Non-pigmented ciliary epithelial cell (primary cell): ENCODE measurements at regions not wholly inside any gene's neighbourhood (a gene's known extent, or its start where the extent isn't known, plus 50 kb on each side); places are given as distances from the start of the nearest gene placed in this dataset.

Experiments used
- DNase-seq: peaks from one replicate; pipeline ENCODE4 v3.0.0-alpha.2; 2010; ENCODE audit warnings: low read depth

- no peak for DNase-seq
These were observed 324.6 kb downstream of the CAAP1 start for GRCh38 chr9:26567976-26568375.

DNA sequence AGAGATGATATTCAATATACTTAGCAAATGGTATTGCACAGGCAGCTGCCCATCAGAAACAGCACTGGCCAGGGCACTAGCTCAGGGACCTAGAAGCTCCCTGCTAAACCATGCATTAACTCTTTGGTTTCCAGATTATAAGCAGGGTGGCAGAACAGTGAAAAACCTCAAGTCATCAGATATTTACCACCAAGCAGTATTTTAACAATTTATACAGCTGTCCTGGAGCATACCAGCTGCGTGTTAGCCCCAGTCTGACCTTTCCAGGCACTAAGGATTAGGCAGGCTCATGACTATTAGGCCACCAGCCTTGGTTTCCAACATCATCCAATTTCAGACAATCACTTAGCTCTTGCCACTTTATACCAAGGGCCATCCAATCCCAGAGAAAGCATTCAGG, 326.5 kb downstream of the CAAP1 start:
- no peak for DNase-seq

- no peak for DNase-seq
These were observed 327.5 kb downstream of the CAAP1 start for GRCh38 chr9:26565118-26565517.

GRCh38 chr9:26562338-26562737, 330.3 kb downstream of the CAAP1 start:
- DNase-seq = no peak

- DNase-seq = no peak
These were observed 330.7 kb downstream of the CAAP1 start for GRCh38 chr9:26561928-26562327.

DNA sequence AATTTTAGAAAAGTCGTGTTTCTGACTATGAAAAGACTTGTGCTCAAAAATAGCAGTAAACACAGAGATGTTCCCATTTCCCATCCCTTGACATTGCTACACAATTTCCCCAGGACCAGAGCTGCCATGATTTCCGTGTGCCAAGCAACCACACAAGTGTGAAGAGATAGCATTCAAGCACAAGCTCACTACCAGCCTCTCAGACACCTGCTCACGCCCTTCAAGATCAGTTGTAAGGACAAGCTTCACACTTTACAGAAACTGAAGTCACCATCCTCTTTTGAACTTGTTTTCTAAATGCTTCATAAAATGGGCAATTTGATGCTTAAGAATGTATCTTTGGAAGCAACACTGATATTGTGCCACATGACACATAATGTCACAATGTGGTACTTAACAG, 333.1 kb downstream of the CAAP1 start:
- DNase-seq = no peak

- DNase-seq = no peak
These were observed 340.6 kb downstream of the CAAP1 start for GRCh38 chr9:26551971-26552370.

DNA sequence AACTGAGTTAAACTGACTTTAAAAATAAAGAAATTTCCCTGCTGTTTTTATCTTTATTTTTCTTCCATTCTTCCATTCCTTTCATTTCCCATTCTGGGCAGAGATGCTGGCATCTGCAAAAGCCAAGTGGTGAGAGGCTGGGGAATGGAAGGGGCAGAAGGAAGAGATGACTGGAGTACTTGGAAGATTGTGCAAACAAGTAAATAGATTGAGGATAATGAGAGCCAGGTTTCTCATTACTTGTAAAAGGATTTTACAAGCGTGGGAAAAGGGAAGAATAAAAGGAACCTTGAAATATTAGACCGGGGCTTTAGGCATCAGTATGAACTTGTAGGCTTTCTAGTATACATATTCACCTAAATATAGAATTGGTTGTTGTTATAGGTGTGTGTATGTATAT, 341.2 kb downstream of the CAAP1 start:
- no peak for DNase-seq

DNA sequence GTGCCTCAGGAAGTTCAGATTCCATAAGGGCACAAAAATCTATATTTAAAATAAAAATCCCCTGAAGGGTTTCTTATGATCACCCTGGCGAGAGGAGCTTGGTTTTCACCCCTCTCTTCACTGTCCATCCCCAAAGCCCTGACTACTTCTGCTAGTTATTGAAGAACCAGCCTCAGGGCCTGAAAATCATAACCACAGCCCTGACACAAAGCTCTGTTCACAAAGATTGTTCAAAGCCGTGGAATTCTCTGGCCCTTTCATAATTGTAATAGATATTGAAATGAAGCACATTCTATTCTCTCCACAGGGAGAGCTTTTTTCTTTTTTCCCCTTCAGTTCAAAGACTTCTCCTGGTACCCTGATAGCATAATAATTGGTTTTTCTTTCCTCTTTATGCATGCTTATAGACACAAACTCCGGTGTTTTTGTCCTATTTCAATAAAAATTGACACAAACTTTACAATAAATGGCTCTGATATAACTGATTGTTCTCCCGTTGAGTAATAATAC, 343.8 kb downstream of the CAAP1 start:
- no peak for DNase-seq

GRCh38 chr9:26539867-26540493, 352.6 kb downstream of the CAAP1 start:
- DNase-seq = no peak

GRCh38 chr9:26537211-26537610, 355.4 kb downstream of the CAAP1 start:
- no peak for DNase-seq

DNA sequence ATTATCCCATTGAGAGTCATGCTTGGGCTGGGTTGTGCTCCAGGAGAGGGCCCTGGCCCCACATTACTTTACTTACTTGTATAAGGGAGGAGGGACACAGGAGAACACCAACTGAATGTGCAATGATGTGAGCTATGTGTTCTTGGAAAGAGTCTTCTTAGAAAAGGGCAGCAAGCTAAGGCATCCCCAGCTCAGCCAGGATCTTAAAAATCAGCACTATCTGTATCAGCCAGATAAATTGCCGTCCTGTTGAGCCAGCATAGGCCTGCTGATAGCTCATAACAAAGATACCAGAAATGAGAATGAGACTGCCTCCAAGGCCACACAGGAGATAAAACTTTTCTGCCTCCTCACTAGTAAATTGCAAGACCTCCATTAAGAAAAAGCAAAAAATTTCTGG, 357.5 kb downstream of the CAAP1 start:
- DNase-seq = no peak

DNA sequence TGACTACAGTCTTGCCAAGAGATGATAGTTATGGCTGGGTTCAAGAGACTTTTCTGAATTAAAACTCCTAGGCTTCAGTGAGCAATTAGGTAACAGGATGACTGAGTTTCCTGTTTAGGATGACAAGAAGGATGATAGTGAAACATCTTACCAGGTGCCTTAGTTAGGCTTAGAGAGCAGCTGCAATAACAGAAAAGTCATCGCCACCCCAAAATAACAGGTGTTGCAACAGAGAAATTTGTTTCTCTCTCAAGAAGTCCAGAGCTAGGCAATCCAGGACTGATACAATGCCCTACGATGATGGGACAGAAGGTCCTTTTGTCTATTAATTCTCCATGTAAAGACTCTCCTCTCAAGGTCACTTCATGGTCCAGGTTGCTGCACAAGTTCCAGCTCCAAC, 361.8 kb downstream of the CAAP1 start:
- no peak for DNase-seq

GRCh38 chr9:26527931-26528330, 364.7 kb downstream of the CAAP1 start:
- no peak for DNase-seq

GRCh38 chr9:26524267-26524666, 368.3 kb downstream of the CAAP1 start:
- DNase-seq = no peak

DNA sequence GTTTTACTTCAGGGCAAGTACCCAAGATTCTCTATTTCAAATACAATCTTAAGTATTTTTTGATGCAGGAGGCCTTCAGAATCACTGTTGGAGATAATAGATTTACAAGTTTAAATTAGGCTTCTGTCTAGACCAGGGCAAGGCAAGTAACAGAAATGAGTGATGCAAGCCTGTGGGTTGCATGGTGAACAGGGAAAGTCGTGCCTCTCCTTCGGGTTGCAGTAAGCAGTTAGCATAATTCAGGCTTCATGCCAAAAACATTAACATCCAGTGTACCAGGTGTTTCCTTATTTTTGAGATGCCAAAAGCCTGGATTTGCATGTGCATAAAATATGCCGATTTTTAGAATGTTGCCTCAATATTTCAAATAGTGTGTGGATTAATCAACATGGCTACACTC, 369.0 kb downstream of the CAAP1 start:
- DNase-seq = no peak

- DNase-seq = no peak
These were observed 372.5 kb downstream of the CAAP1 start for GRCh38 chr9:26520141-26520540.

GRCh38 chr9:26516773-26517343, 375.7 kb downstream of the CAAP1 start:
- no peak for DNase-seq

- no peak for DNase-seq
These were observed 378.9 kb downstream of the CAAP1 start for GRCh38 chr9:26513730-26514129.

GRCh38 chr9:26510137-26510536, 382.5 kb downstream of the CAAP1 start:
- no peak for DNase-seq

DNA sequence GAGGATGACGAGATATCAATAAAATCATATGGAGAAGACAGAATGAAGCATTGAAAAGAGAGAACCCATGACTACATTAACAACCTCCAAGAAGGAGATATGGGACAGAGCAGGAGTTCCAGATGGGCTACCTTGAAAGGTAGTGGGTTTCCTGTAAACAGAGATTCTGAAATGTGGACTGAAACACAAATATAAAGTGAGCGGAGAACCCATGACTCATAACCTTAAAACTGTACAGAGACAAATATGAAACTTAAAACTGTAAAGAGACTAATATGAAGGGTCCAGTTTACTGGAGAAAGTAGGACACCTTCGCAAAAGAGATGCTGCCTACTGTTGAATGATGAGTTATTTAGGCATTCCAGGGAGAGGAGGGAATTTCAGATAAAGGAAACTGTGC, 383.7 kb downstream of the CAAP1 start:
- DNase-seq = no peak

- no peak for DNase-seq
These were observed 388.5 kb downstream of the CAAP1 start for GRCh38 chr9:26504057-26504456.

GRCh38 chr9:26502311-26502710, 390.3 kb downstream of the CAAP1 start:
- no peak for DNase-seq

- DNase-seq = no peak
These were observed 392.1 kb downstream of the CAAP1 start for GRCh38 chr9:26500471-26500870.
